Central memory CD8-positive, alpha-beta T cell (primary cell): ENCODE measurements at regions not wholly inside any gene's neighbourhood (a gene's known extent, or its start where the extent isn't known, plus 50 kb on each side); places are given as distances from the start of the nearest gene placed in this dataset.
"Not testable (repeated sequence)": the region's sequence is repeated elsewhere in the genome, so short reads cannot be mapped to it uniquely, and the experiment has no call there.

ENCODE experiments used
- ATAC-seq: fragments of 150-1000 bp; cut with Tn5 transposase; replicated peaks from 2 replicates; pipeline ENCODE4 v1.10.0; 2022; ENCODE audit warnings: mild to moderate bottlenecking, moderate FRiP score, moderate number of reproducible peaks; ENCODE audit not compliant: poor library complexity, severe bottlenecking; ENCODE audit errors: extremely low read depth
- DNase-seq, 2 donors: peaks; one replicate each; pipeline ENCODE4 v3.0.0; 2021; ENCODE audit warnings: low spot score in 2 of 2
- H3K27ac Mint-ChIP-seq: one replicate; pipeline ENCODE4 v1.8.0; 2022; ENCODE audit warnings: low read depth, mild to moderate bottlenecking, moderate library complexity, mixed read lengths
- H3K27me3 Mint-ChIP-seq: one replicate; pipeline ENCODE4 v1.8.0; 2022; ENCODE audit warnings: mixed read lengths
- H3K36me3 Mint-ChIP-seq: one replicate; pipeline ENCODE4 v1.8.0; 2022; ENCODE audit warnings: mild to moderate bottlenecking, moderate library complexity, mixed read lengths; ENCODE audit not compliant: insufficient read depth
- H3K4me1 Mint-ChIP-seq: one replicate; pipeline ENCODE4 v1.8.0; 2022; ENCODE audit warnings: mixed read lengths
- H3K4me3 Mint-ChIP-seq: one replicate; pipeline ENCODE4 v1.8.0; 2022; ENCODE audit warnings: mild to moderate bottlenecking, moderate library complexity, mixed read lengths
- H3K9me3 Mint-ChIP-seq: one replicate; pipeline ENCODE4 v1.8.0; 2022; ENCODE audit warnings: mixed read lengths

GRCh38 chr16:34095006-34095405, 635.6 kb downstream of the TP53TG3F start:
- ATAC-seq, DNase-seq, H3K27me3 Mint-ChIP-seq, H3K4me3 Mint-ChIP-seq, H3K27ac Mint-ChIP-seq, H3K4me1 Mint-ChIP-seq, H3K36me3 Mint-ChIP-seq: not testable (repeated sequence)
- peaks cover 49% of the 10 kb centered on the region for H3K9me3 Mint-ChIP-seq

- not testable (repeated sequence) for H3K36me3 Mint-ChIP-seq, H3K27ac Mint-ChIP-seq, H3K4me1 Mint-ChIP-seq, ATAC-seq, H3K27me3 Mint-ChIP-seq, H3K4me3 Mint-ChIP-seq, DNase-seq
- H3K9me3 Mint-ChIP-seq, result peaks cover 40% of the 10 kb centered on the region
Measured at GRCh38 chr16:34096911-34097310, 637.5 kb downstream of the TP53TG3F start.

- not testable (repeated sequence) for H3K36me3 Mint-ChIP-seq, H3K4me1 Mint-ChIP-seq, H3K27ac Mint-ChIP-seq, H3K4me3 Mint-ChIP-seq, H3K27me3 Mint-ChIP-seq, ATAC-seq, DNase-seq
- H3K9me3 Mint-ChIP-seq, result peaks cover 40% of the 10 kb centered on the region
Measured at GRCh38 chr16:34097326-34097725, 637.9 kb downstream of the TP53TG3F start.

- not testable (repeated sequence) for H3K27ac Mint-ChIP-seq, H3K4me3 Mint-ChIP-seq, H3K27me3 Mint-ChIP-seq, H3K4me1 Mint-ChIP-seq, DNase-seq, H3K36me3 Mint-ChIP-seq, ATAC-seq
- H3K9me3 Mint-ChIP-seq, result peaks cover 40% of the 10 kb centered on the region
Measured at GRCh38 chr16:34098033-34098432, 638.6 kb downstream of the TP53TG3F start.

- not testable (repeated sequence) for H3K4me3 Mint-ChIP-seq
Measured at GRCh38 chr16:34099028-34099427, 639.6 kb downstream of the TP53TG3F start.

More at GRCh38 chr16:34099028-34099427, 639.6 kb downstream of the TP53TG3F start:
- H3K9me3 Mint-ChIP-seq, result peaks cover 40% of the 10 kb centered on the region
- not testable (repeated sequence) for ATAC-seq, H3K4me1 Mint-ChIP-seq, H3K27me3 Mint-ChIP-seq, H3K27ac Mint-ChIP-seq, DNase-seq, H3K36me3 Mint-ChIP-seq
